WERI-Rb-1 (cell line): ENCODE measurements at regions not wholly inside any gene's neighbourhood (a gene's known extent, or its start where the extent isn't known, plus 50 kb on each side); places are given as distances from the start of the nearest gene placed in this dataset.

ENCODE experiments used
- DNase-seq: peaks from one replicate; pipeline ENCODE4 v3.0.0-alpha.2; 2020
- H3K27ac ChIP-seq: fragments of 250-450 bp; sonication (Bioruptor Pico); 2 replicates; pipeline ENCODE4 v1.5.1; 2020; ENCODE audit warnings: mild to moderate bottlenecking, moderate library complexity
- H3K27me3 ChIP-seq: fragments of 250-450 bp; sonication (Bioruptor Pico); 2 replicates; pipeline ENCODE4 v1.5.1; 2021; ENCODE audit warnings: mild to moderate bottlenecking, low read depth, moderate library complexity; ENCODE audit not compliant: insufficient read depth, severe bottlenecking
- H3K36me3 ChIP-seq: fragments of 250-450 bp; sonication (Bioruptor Pico); 2 replicates; pipeline ENCODE4 v1.5.1; 2020; ENCODE audit warnings: mild to moderate bottlenecking, moderate library complexity
- H3K4me3 ChIP-seq: 2 replicates; pipeline ENCODE4 v1.5.1; 2011; ENCODE audit warnings: low read depth, mild to moderate bottlenecking, control low read depth, low read length
- H3K9me3 ChIP-seq: fragments of 250-450 bp; sonication (Bioruptor Pico); 2 replicates; pipeline ENCODE4 v1.5.1; 2021; ENCODE audit warnings: mild to moderate bottlenecking, moderate library complexity; ENCODE audit not compliant: severe bottlenecking
- CTCF ChIP-seq: IDR thresholded peaks from 2 replicates; pipeline ENCODE4 v1.5.1; 2011; ENCODE audit warnings: low read depth, mild to moderate bottlenecking, control low read depth, inconsistent platforms, low read length

GRCh38 chr5:143624465-143624864 lies 187.5 kb upstream of the HMHB1 start:
- Histone ChIP-seq H3K9me3 (no peaks in the 10 kb centered on the region), H3K27me3 (no peaks in the 10 kb centered on the region), H3K4me3 (no peak overlapping the region), H3K27ac (no peak overlapping the region), H3K36me3 (no peaks in the 10 kb centered on the region)
- no peak for TF ChIP-seq CTCF
- no peak for DNase-seq

DNA sequence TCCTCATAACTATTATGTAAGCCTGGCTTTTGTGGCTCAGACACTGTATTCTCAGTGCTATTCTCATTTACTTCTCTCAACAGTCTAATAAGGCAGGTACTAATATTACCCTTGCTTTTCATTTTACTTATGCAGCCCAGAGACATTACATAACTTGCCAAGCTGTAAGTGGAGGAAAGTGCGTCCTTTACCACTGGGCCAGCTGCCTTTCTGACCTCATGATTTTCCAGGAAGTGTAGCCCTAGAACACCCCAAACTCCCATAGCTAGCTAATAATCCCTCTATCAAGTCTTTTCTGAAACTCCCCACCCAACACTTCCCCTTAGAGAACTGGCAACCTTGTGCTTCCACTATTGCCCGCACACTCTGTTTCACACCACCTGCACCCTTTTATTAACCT lies 192.9 kb upstream of the HMHB1 start:
- H3K4me3 ChIP-seq, result no peak overlapping the region
- no peak for TF ChIP-seq CTCF
- no peak for DNase-seq
- H3K27ac ChIP-seq, result no peak overlapping the region
- no peaks in the 10 kb centered on the region for H3K36me3 ChIP-seq
- no peaks in the 10 kb centered on the region for H3K27me3 ChIP-seq
- H3K9me3 ChIP-seq, result peaks cover 4% of the 10 kb centered on the region

DNA sequence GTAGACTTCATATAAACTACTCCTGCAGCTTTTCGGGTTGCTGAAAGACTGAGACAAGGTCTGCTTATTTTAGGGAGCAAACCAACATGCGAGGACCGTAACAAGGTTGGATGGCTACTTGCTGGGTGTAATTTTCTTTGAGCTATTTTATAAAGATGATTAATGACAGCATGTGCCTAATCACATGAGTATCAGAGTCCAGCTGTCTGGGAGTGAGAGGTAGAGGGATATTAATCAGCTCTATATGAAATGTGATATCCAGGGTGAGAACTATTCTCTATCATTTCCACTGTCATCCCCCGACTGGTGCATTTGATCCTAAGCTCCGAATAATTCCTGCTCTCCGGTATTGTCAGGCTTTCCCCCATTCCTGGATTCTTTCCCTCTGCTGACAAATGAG lies 193.8 kb upstream of the HMHB1 start:
- no peak for TF ChIP-seq CTCF
- Histone ChIP-seq H3K9me3 (peaks cover 4% of the 10 kb centered on the region), H3K27me3 (no peaks in the 10 kb centered on the region), H3K27ac (no peak overlapping the region), H3K36me3 (no peaks in the 10 kb centered on the region), H3K4me3 (no peak overlapping the region)
- no peak for DNase-seq

GRCh38 chr5:143614831-143615230 lies 197.1 kb upstream of the HMHB1 start:
- Histone ChIP-seq H3K27me3 (no peaks in the 10 kb centered on the region), H3K9me3 (peaks cover 4% of the 10 kb centered on the region), H3K36me3 (no peaks in the 10 kb centered on the region), H3K27ac (no peak overlapping the region), H3K4me3 (no peak overlapping the region)
- DNase-seq, result peak; percentile 73
- TF ChIP-seq CTCF, result no peak

DNA sequence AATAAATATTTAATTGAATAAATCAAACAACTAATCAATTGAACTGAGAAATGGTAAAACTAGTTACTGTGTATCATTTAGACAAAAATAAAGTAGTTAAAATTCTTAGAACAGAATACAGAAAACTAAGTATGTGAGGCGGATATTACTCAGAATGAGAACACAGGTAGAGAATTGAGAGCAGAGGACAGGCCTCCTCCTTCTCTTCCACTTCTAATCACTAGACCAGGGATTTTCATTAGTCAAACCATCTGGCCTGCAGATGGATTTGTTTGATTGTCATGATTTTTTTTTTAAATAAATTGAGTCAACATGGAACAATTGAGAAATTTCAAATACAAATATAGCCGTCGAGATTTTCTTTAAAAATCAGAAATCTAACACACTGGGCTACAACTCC lies 198.6 kb upstream of the HMHB1 start:
- Histone ChIP-seq H3K27me3 (no peaks in the 10 kb centered on the region), H3K27ac (no peak overlapping the region), H3K36me3 (no peaks in the 10 kb centered on the region), H3K4me3 (no peak overlapping the region), H3K9me3 (peaks cover 4% of the 10 kb centered on the region)
- no peak for TF ChIP-seq CTCF
- DNase-seq, result no peak

DNA sequence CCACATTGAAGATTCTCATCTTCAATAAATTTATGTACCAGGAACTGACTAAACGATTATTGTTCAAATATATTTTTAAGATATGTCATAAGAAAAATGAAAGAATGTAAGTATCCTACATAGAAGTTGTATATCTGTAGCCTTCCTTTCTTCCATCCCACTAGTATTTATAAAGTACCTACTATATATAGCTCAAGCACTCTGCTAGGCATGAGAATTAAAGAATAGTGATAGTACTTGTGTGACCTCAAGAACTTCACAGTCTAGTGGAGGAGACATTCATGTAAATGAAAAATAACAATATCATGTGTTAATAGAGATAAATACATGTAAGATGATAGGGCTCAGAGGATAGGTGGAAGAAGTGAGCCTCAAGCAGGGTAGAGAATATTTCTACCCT lies 201.0 kb upstream of the HMHB1 start:
- H3K36me3 ChIP-seq, result no peaks in the 10 kb centered on the region
- no peak overlapping the region for H3K27ac ChIP-seq
- H3K4me3 ChIP-seq, result no peak overlapping the region
- DNase-seq, result no peak
- peaks cover under 1% of the 10 kb centered on the region for H3K9me3 ChIP-seq
- TF ChIP-seq CTCF, result no peak
- no peaks in the 10 kb centered on the region for H3K27me3 ChIP-seq
